A673 (cell line): ENCODE measurements at regions not wholly inside any gene's neighbourhood (a gene's known extent, or its start where the extent isn't known, plus 50 kb on each side); places are given as distances from the start of the nearest gene placed in this dataset.

ENCODE experiments used
- CTCF ChIP-seq: fragments of 300-800, 200-600 bp; sonication (generic); conservative IDR thresholded peaks from 2 replicates; pipeline ENCODE4 v1.5.1; 2017; ENCODE audit warnings: low read depth, mild to moderate bottlenecking, antibody characterized with exemption, low read length, moderate library complexity, mixed read lengths
- EZH2 ChIP-seq: fragments of 200-600 bp; sonication (generic); IDR thresholded peaks from 2 replicates; pipeline ENCODE4 v1.6.1; 2017; ENCODE audit warnings: borderline replicate concordance, low read depth, mild to moderate bottlenecking, mixed read lengths, antibody characterized with exemption, low read length; ENCODE audit not compliant: poor library complexity, severe bottlenecking

- TF ChIP-seq CTCF, result no peak
- TF ChIP-seq EZH2, result no peak
These were observed 65.8 kb upstream of the MAGI1 start for GRCh38 chr3:66104535-66104934.
